GM21825 (cell line): ENCODE measurements at regions not wholly inside any gene's neighbourhood (a gene's known extent, or its start where the extent isn't known, plus 50 kb on each side); places are given as distances from the start of the nearest gene placed in this dataset.
"Not testable (repeated sequence)": the region's sequence is repeated elsewhere in the genome, so short reads cannot be mapped to it uniquely, and the experiment has no call there.

Source experiments
- ATAC-seq: cut with Tn5 transposase; IDR thresholded peaks from one replicate; pipeline ENCODE4 v1.9.1; 2021; ENCODE audit warnings: mild to moderate bottlenecking, moderate library complexity; ENCODE audit not compliant: unreplicated experiment

- ATAC-seq = no peak
These were observed 420.1 kb upstream of the ZNF804A start for GRCh38 chr2:184178229-184178628.

- ATAC-seq = no peak
These were observed 411.9 kb upstream of the ZNF804A start for GRCh38 chr2:184186436-184186835.

GRCh38 chr2:184187421-184187971 lies 410.8 kb upstream of the ZNF804A start:
- ATAC-seq = no peak

GRCh38 chr2:184190725-184191124 lies 407.6 kb upstream of the ZNF804A start:
- no peak for ATAC-seq

- no peak for ATAC-seq
These were observed 405.7 kb upstream of the ZNF804A start for GRCh38 chr2:184192649-184193048.

GRCh38 chr2:184197413-184197812 lies 400.9 kb upstream of the ZNF804A start:
- no peak for ATAC-seq

GRCh38 chr2:184198791-184199190 lies 399.5 kb upstream of the ZNF804A start:
- ATAC-seq = not testable (repeated sequence)

GRCh38 chr2:184199274-184199673 lies 399.1 kb upstream of the ZNF804A start:
- no peak for ATAC-seq

GRCh38 chr2:184201246-184201645 lies 397.1 kb upstream of the ZNF804A start:
- ATAC-seq = no peak

GRCh38 chr2:184203661-184204060 lies 394.7 kb upstream of the ZNF804A start:
- ATAC-seq = no peak

GRCh38 chr2:184205048-184205596 lies 393.2 kb upstream of the ZNF804A start:
- no peak for ATAC-seq

GRCh38 chr2:184206045-184206444 lies 392.3 kb upstream of the ZNF804A start:
- no peak for ATAC-seq

GRCh38 chr2:184210329-184210728 lies 388.0 kb upstream of the ZNF804A start:
- no peak for ATAC-seq

GRCh38 chr2:184215745-184216144 lies 382.6 kb upstream of the ZNF804A start:
- no peak for ATAC-seq

GRCh38 chr2:184256611-184257010 lies 341.7 kb upstream of the ZNF804A start:
- ATAC-seq = no peak

GRCh38 chr2:184261331-184261730 lies 337.0 kb upstream of the ZNF804A start:
- no peak for ATAC-seq

- ATAC-seq = no peak
These were observed 336.5 kb upstream of the ZNF804A start for GRCh38 chr2:184261818-184262217.

GRCh38 chr2:184268900-184269477 lies 329.3 kb upstream of the ZNF804A start:
- no peak for ATAC-seq

GRCh38 chr2:184270660-184271059 lies 327.7 kb upstream of the ZNF804A start:
- no peak for ATAC-seq

- no peak for ATAC-seq
These were observed 326.3 kb upstream of the ZNF804A start for GRCh38 chr2:184272056-184272455.

- ATAC-seq = no peak
These were observed 303.5 kb upstream of the ZNF804A start for GRCh38 chr2:184294831-184295230.

- no peak for ATAC-seq
These were observed 301.2 kb upstream of the ZNF804A start for GRCh38 chr2:184297085-184297484.

GRCh38 chr2:184302506-184302905 lies 295.8 kb upstream of the ZNF804A start:
- ATAC-seq = no peak
